Activated CD4-positive, alpha-beta T cell treated with anti-CD3 and anti-CD28 coated beads, Interleukin-2, amount 10 ng/mL, durations not matched to agents 24 days and 14 days (primary cell): ENCODE measurements at regions not wholly inside any gene's neighbourhood (a gene's known extent, or its start where the extent isn't known, plus 50 kb on each side); places are given as distances from the start of the nearest gene placed in this dataset.
"Not testable (repeated sequence)": the region's sequence is repeated elsewhere in the genome, so short reads cannot be mapped to it uniquely, and the experiment has no call there.

Experiments used
- DNase-seq: peaks from one replicate; pipeline ENCODE4 v3.0.0; 2022
- H3K27ac Mint-ChIP-seq: one replicate; pipeline ENCODE4 v1.8.0; 2022; ENCODE audit warnings: mild to moderate bottlenecking, mixed read lengths
- H3K27me3 Mint-ChIP-seq: one replicate; pipeline ENCODE4 v1.8.0; 2022; ENCODE audit warnings: mixed read lengths
- H3K36me3 Mint-ChIP-seq: one replicate; pipeline ENCODE4 v1.8.0; 2022; ENCODE audit warnings: low read depth, mild to moderate bottlenecking, mixed read lengths
- H3K4me1 Mint-ChIP-seq: one replicate; pipeline ENCODE4 v1.8.0; 2021; ENCODE audit warnings: mixed read lengths
- H3K4me3 Mint-ChIP-seq: one replicate; pipeline ENCODE4 v1.8.0; 2022; ENCODE audit warnings: mild to moderate bottlenecking, moderate library complexity, mixed read lengths
- H3K9me3 Mint-ChIP-seq: one replicate; pipeline ENCODE4 v1.8.0; 2021; ENCODE audit warnings: mixed read lengths
- intact Hi-C: fragments of 100-400 bp; cut with micrococcal nuclease; formaldehyde crosslinking; loops from one replicate; pipeline ENCODE4 v1.15.1; 2023

DNA sequence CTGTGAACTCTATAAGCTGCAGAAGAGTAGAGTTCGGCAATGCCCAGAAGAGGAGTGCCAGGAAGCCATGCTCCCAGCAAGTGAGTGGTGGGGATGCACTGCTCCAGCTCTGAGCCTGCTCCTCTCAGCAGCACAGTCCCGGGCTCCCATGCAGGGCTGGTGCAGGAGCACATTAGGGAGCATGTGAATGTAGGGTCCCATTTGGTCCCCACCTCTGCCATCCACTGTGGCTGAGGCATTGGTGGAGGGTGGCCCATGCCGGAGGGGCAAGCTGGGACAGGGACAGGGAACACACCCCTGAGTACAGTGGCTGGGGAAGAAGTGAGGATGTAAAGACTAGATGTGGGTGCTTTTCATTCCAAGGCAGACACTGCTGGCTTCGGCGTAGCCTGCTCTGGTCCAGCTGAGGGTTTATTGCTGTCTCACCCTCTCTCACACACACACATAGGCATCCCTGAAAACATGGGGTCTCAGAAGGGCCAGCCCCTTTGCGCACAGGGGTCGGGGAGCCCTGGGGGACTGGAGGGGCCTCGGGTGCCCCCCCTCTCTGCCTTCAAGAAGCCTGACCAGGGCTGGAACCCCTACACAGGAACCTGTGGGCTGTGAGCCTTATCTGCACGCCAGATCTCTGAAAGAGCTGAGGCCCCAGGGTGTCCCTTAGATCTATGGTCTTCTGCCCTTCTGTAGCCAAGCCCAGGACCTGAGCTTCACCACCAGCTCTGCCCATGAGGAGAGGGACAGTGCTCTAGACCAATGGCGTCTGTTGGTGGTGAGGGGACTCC lies 341.0 kb downstream of the TCERG1L start:
- H3K4me3 Mint-ChIP-seq = no peak overlapping the region
- H3K27ac Mint-ChIP-seq = no peak overlapping the region
- no peak for DNase-seq
- no peaks in the 10 kb centered on the region for H3K9me3 Mint-ChIP-seq
- H3K27me3 Mint-ChIP-seq = no peaks in the 10 kb centered on the region
- intact Hi-C loops = no loop called here
- H3K4me1 Mint-ChIP-seq = no peaks in the 10 kb centered on the region
- H3K36me3 Mint-ChIP-seq = no peaks in the 10 kb centered on the region

DNA sequence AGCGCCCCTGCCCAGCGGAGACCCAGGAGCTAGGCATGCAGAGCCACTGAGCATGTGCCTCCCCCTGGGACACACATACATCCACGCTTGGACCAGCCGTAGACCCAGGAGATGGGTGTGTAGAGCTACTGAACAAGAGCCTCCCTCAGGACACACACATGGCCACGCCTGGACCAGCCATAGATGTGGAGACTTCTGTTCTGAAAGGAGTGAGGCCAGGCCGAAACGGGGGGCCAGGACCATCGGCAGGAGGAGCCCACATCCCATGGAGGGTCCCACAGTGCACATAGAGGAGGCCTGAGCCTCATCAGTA lies 340.4 kb downstream of the TCERG1L start:
- Mint-ChIP-seq H3K36me3 (no peaks in the 10 kb centered on the region), H3K4me3 (no peak overlapping the region), H3K9me3 (no peaks in the 10 kb centered on the region), H3K27ac (no peak overlapping the region), H3K4me1 (no peaks in the 10 kb centered on the region), H3K27me3 (no peaks in the 10 kb centered on the region)
- intact Hi-C loops = no loop called here
- DNase-seq = no peak

DNA sequence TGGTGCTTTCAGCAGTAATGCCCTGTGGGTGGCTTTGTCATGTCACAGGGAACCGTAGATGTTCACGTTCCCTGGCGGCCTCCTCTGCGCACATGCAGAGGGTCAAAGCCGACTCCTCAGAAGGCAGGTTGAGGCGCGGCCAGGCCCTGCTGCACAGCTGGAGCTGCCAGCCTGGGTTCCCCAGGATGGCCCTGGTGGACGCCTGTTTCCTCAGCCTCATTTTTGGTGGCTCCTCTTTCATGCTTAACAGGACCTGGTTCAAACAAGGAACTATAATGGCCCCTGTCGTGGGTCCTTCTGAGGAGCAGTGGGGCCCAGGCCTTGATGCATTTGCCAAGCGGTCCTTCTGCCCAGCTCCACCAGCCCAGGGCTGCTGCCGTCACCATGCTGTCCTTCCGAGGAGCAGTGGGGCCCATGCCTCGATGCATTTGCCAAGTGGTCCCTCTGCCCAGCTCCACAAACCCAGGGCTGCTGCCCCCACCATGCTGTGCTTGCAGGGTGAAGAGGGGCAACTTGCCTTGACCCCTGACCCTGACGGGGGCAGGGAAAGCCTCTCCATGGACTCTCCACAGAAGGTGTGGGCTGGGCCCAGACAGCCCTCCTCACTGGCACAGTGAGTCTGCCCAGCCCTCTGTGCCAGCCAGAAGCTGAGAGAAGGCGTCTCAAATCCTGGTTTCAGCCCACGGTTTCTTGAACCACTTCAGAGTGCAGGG lies 338.2 kb downstream of the TCERG1L start:
- Mint-ChIP-seq H3K27ac (no peak overlapping the region), H3K9me3 (no peaks in the 10 kb centered on the region), H3K36me3 (no peaks in the 10 kb centered on the region), H3K27me3 (no peaks in the 10 kb centered on the region), H3K4me3 (no peak overlapping the region), H3K4me1 (no peaks in the 10 kb centered on the region)
- intact Hi-C loops = no loop called here
- no peak for DNase-seq

DNA sequence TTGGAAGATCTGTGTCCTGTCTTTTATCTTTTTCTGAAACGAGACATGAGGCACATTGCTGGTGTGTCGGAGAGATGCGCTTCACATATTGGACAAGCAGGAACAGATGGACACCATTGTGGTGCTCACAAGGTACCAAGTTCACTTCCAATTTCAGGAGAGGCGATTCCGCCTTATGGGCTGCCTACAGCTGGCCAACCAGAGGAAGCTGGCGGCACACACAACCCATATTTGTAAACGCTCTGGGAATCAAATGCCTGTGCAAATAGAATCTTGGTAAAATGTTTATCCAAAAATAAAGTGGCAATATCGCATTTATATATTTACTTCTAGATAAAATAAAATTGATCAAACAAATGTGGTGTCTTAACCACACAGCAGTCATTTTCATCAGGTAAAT lies 337.4 kb downstream of the TCERG1L start:
- H3K4me3 Mint-ChIP-seq = no peak overlapping the region
- H3K9me3 Mint-ChIP-seq = no peaks in the 10 kb centered on the region
- DNase-seq = no peak
- H3K36me3 Mint-ChIP-seq = no peaks in the 10 kb centered on the region
- H3K27ac Mint-ChIP-seq = no peak overlapping the region
- no peaks in the 10 kb centered on the region for H3K27me3 Mint-ChIP-seq
- intact Hi-C loops = no loop called here
- no peaks in the 10 kb centered on the region for H3K4me1 Mint-ChIP-seq

DNA sequence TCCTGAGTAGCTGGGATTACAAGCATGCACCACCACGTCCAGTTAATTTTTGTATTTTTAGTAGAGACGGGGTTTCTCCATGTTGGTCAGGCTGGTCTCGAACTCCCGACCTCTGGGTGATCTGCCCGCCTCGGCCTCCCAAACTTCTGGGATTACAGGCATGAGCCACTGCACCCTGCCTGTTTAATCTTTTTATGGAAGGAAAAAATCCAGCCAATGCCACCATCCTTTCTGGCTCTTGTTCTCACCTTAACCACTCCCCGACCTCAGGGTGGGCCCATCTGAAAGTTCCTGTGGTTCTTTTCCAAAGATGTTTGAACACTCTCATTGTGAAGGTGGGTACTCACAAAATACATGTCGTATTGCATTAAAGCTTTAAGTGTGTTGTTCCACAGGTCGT lies 336.2 kb downstream of the TCERG1L start:
- H3K27ac Mint-ChIP-seq, intact Hi-C loops, DNase-seq, H3K27me3 Mint-ChIP-seq, H3K9me3 Mint-ChIP-seq, H3K4me1 Mint-ChIP-seq, H3K4me3 Mint-ChIP-seq, H3K36me3 Mint-ChIP-seq: not testable (repeated sequence)

DNA sequence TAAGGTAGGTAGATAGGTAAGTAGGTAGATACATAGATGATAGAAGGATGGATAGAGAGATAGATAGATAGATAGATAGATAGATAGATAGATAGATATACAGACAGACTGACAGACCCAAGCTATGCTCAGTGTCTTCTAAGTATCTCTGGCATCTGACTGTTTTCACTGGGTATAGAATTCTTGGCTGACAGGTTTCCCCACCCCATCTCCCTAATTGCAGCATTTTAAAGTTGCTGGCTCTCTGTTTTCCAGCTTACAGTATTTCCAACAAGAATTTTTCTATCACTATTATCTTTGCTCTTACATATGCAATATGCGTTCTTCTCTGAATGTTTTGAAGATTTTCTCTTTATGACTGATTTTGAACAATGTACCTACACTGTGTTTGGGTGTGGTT lies 328.7 kb downstream of the TCERG1L start:
- no peak overlapping the region for H3K4me3 Mint-ChIP-seq
- no peak overlapping the region for H3K27ac Mint-ChIP-seq
- H3K4me1 Mint-ChIP-seq = no peaks in the 10 kb centered on the region
- no peaks in the 10 kb centered on the region for H3K27me3 Mint-ChIP-seq
- H3K9me3 Mint-ChIP-seq = no peaks in the 10 kb centered on the region
- H3K36me3 Mint-ChIP-seq = no peaks in the 10 kb centered on the region
- intact Hi-C loops = no loop called here
- no peak for DNase-seq

DNA sequence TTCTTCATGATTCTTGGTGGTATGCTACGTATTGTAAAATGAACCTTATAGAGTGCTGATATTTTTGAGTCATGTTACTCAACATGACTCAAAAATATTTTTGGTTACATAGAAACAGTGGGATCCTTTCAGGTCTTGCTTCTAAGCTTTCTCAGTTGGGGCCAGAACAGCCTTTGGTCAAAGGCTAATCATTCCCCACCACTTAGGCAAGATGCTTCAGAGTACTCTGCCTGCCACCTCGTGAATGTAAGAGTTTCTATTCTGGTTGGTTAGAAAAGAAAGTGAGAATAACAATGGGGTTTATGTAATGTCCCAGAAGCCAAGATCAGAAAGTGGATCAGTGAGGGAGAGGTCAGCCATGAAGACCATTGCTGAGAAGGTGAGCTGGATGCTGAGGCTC lies 327.8 kb downstream of the TCERG1L start:
- H3K36me3 Mint-ChIP-seq = no peaks in the 10 kb centered on the region
- no peaks in the 10 kb centered on the region for H3K4me1 Mint-ChIP-seq
- H3K9me3 Mint-ChIP-seq = no peaks in the 10 kb centered on the region
- no peak overlapping the region for H3K4me3 Mint-ChIP-seq
- DNase-seq = no peak
- no peak overlapping the region for H3K27ac Mint-ChIP-seq
- intact Hi-C loops = no loop called here
- H3K27me3 Mint-ChIP-seq = no peaks in the 10 kb centered on the region

DNA sequence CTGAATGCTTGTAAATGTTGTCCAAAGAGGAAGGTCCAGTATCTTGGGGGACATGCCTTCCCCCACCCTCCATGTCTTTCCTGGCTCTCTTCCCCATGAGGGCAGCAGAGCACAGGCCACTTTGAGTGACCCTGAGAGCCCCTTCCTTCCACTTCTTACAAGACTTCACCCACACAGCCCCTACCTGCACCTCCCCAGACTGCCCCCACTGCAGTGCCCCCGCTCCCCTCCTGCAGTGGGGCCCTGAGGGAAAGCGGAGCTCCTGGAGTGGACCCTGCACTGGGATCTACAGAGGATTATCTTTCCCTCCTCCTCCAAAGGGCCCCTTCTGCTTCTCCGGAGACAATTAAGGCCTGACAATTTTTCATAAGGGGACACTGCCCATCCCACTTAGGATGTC lies 326.8 kb downstream of the TCERG1L start:
- no peaks in the 10 kb centered on the region for H3K9me3 Mint-ChIP-seq
- intact Hi-C loops = no loop called here
- H3K27ac Mint-ChIP-seq = no peak overlapping the region
- H3K27me3 Mint-ChIP-seq = no peaks in the 10 kb centered on the region
- no peak for DNase-seq
- H3K4me1 Mint-ChIP-seq = no peaks in the 10 kb centered on the region
- no peaks in the 10 kb centered on the region for H3K36me3 Mint-ChIP-seq
- no peak overlapping the region for H3K4me3 Mint-ChIP-seq

DNA sequence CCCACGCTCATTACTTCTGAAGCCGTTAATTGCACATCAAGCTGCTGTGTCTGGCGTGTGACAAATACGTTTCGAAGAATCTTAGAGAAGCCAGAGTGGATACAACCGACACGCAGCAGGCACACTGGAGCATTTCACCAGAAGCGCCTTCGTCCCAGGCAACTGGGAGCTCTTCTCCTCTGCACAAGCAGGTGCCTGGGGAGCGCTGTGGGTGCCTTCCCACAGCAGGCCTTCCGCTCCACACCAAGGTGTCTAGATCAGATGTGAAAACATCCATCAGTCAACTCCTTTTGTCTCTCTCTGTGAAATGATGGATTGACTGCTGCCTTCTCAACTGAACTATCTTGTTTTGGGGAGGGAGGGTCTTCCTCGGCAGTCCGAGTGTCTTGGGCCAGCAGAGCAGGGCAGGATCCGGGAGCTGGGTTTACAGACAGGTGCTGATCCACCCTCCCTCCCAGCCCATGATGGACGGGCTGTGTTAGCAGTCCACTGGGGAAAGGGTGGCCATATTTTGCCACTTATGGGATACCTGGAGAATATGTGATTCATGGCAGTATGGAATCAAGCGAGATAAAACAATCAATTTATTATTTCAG lies 326.3 kb downstream of the TCERG1L start:
- no peaks in the 10 kb centered on the region for H3K36me3 Mint-ChIP-seq
- no peak for DNase-seq
- H3K27ac Mint-ChIP-seq = no peak overlapping the region
- no peaks in the 10 kb centered on the region for H3K27me3 Mint-ChIP-seq
- intact Hi-C loops = no loop called here
- H3K4me1 Mint-ChIP-seq = no peaks in the 10 kb centered on the region
- H3K9me3 Mint-ChIP-seq = no peaks in the 10 kb centered on the region
- H3K4me3 Mint-ChIP-seq = no peak overlapping the region

DNA sequence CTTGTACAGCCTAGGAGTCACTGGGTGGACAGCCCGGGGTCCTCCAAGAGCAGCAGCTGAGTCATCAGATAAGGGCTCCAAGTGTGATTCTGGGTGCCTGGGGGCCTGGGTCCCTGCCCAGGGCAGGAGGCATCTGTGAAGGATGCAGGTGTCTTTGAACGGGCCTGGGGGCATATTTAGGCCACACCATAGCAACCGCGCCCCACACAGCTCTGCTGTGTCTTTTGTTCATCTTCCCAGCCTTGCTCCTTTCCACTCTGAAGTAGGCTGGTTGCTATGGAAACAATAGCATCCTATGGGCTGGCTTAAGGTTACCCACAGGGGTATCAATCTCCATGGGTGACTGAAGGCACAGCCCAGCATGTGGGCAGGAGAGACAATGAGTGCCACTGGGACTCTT lies 324.7 kb downstream of the TCERG1L start:
- no peaks in the 10 kb centered on the region for H3K36me3 Mint-ChIP-seq
- H3K9me3 Mint-ChIP-seq = no peaks in the 10 kb centered on the region
- no peaks in the 10 kb centered on the region for H3K27me3 Mint-ChIP-seq
- no peak overlapping the region for H3K27ac Mint-ChIP-seq
- no peaks in the 10 kb centered on the region for H3K4me1 Mint-ChIP-seq
- intact Hi-C loops = no loop called here
- no peak overlapping the region for H3K4me3 Mint-ChIP-seq
- no peak for DNase-seq

DNA sequence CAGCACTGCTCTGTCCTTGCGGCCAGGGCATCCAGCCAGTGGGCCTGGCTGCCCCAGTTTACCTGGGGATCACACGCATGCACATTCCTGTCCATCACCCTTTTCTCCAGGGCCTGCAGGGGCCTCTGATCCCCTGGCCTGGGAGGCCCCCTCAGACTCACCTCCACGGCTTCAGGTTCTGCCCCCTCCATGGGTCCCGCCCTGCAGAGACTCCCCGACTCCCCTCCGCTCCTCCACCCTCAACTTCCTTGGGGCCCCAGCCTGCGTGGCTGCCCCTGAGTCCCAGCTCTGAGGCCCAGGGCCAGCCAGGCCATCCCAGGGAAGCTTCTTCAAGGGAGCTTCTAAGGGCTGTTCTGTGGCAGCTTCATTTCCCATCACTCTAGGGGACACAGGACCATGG lies 324.1 kb downstream of the TCERG1L start:
- no peak for DNase-seq
- intact Hi-C loops = no loop called here
- Mint-ChIP-seq H3K4me3 (no peak overlapping the region), H3K27ac (no peak overlapping the region), H3K9me3 (no peaks in the 10 kb centered on the region), H3K27me3 (no peaks in the 10 kb centered on the region), H3K4me1 (no peaks in the 10 kb centered on the region), H3K36me3 (no peaks in the 10 kb centered on the region)

DNA sequence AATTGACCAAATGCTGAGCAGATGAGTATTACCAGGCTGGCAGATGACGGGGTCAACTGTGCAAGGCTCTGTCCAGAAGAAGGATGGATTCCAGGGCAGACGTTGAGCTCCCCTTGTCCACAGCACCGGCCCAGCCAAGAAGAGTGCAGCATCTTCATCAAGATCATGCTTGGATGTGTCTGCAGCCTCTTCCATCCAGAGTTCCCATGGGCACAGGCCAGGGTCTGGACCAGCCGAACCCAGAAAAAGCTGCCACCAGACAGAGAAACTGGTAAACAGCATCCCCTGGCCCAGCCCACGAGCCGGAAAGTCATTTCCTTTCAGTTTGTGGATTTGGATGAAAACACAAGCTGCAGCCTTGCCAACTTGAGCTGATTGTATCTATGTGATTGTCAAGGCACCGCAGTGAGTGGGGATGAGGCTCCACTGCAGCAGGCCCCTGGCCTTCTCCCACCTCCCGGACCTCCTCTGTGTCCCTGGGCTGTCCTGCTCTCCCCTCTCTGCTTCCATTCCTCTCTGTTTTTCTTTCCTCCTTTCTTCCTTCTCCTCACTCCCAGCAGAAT lies 321.8 kb downstream of the TCERG1L start:
- Mint-ChIP-seq H3K9me3 (no peaks in the 10 kb centered on the region), H3K27ac (no peak overlapping the region), H3K36me3 (no peaks in the 10 kb centered on the region), H3K4me3 (no peak overlapping the region), H3K27me3 (no peaks in the 10 kb centered on the region), H3K4me1 (no peaks in the 10 kb centered on the region)
- no peak for DNase-seq
- intact Hi-C loops = no loop called here

DNA sequence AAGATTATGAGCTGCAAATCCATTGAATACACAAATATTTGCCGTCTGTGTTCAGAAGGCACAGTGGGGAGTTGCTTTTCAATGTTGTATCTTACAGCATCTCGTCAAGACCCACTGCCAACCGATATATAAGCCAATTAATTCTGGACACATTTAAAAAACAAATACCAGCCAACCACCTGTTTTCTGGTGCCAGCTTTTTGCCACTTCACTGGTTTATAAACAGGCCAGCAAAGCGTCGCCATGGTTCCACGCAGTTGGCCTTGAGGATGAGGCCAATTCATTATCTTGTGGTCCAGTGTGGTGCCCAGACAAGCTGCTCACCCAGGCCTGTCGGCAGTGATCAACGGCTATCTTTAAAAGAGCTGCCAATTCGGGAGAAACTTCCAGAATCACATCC lies 321.0 kb downstream of the TCERG1L start:
- DNase-seq = no peak
- intact Hi-C loops = no loop called here

DNA sequence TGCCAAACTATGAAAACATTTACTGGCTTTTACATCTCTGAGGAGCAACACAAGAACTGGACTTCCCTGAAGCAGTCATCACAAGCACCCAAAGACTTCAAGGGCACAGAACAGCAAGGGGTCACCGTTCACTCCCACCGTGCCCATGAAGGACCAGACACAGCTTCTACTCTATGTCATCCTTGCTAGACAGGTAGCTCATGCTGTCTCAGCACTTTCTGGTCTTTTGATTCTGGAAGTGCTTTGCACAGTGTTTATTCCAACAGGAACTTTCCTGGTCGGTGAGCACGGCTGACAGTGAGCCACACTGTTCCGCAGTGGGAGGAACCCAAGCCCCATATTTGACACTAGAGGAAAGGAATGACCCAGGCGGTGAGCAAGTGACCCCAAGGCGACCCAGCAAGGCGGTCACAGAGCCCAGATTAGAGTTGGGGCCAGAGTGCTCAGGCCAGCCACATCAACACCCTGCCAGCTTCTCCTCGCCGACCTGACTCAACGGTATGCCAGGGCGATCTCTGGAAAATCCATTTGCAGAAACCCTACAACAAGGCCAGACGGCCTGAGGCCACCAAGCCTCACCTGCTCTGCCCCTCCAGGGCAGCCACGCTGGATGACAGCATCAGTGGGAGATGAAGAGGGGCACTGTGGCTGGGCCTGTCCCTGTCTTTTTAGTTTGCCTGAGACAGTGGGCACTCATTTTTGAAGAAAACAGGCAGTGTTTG lies 318.6 kb downstream of the TCERG1L start:
- intact Hi-C loops = no loop called here
- H3K9me3 Mint-ChIP-seq = no peaks in the 10 kb centered on the region
- no peaks in the 10 kb centered on the region for H3K36me3 Mint-ChIP-seq
- no peaks in the 10 kb centered on the region for H3K27me3 Mint-ChIP-seq
- H3K4me1 Mint-ChIP-seq = no peaks in the 10 kb centered on the region
- H3K27ac Mint-ChIP-seq = no peak overlapping the region
- no peak for DNase-seq
- no peak overlapping the region for H3K4me3 Mint-ChIP-seq

More for the DNA sequence above, 321.0 kb downstream of the TCERG1L start:
- no peaks in the 10 kb centered on the region for H3K9me3 Mint-ChIP-seq
- no peaks in the 10 kb centered on the region for H3K4me1 Mint-ChIP-seq
- H3K36me3 Mint-ChIP-seq = no peaks in the 10 kb centered on the region
- H3K27me3 Mint-ChIP-seq = no peaks in the 10 kb centered on the region
- H3K27ac Mint-ChIP-seq = no peak overlapping the region
- H3K4me3 Mint-ChIP-seq = no peak overlapping the region
